HG02759 (cell line): ENCODE measurements at regions not wholly inside any gene's neighbourhood (a gene's known extent, or its start where the extent isn't known, plus 50 kb on each side); places are given as distances from the start of the nearest gene placed in this dataset.
A peak's percentile ranks its signal among the peaks of the same experiment; 100 is the strongest.

Experiments used
- ATAC-seq: cut with Tn5 transposase; IDR thresholded peaks from one replicate; pipeline ENCODE4 v1.9.1; 2021; ENCODE audit warnings: mild to moderate bottlenecking, moderate library complexity; ENCODE audit not compliant: unreplicated experiment

DNA sequence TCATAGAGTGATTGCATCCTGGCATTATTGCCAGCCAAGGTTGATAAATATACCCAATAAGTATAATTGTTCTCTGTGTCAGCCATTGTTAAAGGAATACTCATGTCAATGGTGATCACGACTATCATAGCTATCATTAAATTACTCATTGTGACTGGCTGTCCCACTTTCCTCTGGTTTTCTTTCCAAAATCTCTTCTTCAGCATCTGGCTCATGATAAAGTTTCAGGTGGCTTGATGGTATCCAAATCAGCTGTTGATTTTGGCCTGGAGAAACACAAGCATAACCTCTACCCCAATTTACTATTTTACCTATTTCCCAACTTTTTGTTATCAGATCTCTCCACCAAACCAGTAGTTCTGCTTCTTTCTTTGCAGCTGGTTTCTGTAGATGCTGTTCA lies 67.1 kb upstream of the SPIN2A start:
- ATAC-seq, result no peak

GRCh38 chrX:57211906-57212305 lies 74.6 kb upstream of the FAAH2 start:
- no peak for ATAC-seq

DNA sequence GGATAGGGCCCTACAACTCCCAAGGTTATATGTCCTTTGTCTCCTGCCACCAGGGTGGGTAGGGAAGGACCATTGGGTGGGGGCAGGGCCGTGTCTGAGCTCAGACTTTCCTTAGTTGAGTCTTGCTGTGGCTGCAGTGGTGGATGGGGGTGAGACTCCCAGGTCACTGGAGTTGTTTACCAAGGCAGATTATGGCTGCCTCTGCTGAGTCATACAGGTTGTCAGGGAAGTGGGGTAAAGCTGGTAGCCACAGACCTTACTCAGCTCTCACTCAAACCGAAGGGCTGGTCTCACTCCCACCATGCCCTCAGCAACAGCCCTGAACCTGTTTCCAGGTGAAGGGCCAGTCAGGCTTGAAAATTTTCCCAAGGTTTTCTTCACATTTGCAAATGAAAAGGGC lies 58.8 kb upstream of the FAAH2 start:
- no peak for ATAC-seq

- ATAC-seq, result peak; percentile 90
Measured at GRCh38 chrX:57232658-57233360, 53.7 kb upstream of the FAAH2 start.
